ENCODE measurements at regions not wholly inside any gene's neighbourhood (a gene's known extent, or its start where the extent isn't known, plus 50 kb on each side); places are given as distances from the start of the nearest gene placed in this dataset.

DNA sequence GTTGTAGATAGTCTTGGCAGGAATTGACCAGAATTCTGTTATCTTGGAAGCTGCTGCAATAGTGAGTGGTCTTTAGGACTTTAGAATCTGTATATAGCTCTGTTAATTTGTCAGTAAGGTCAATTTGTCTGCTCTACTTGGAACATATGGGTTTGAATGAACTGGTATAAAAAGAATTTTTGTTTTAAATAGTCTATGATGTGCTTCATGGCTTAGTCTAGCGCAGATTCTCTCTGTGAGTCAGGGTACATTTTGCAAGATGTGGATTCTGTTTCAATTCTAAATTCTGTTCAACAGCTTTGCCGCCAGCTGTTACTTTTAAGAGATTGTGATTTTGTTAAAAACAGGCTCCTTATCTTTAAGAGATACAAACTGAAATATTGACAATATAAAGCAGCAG lies 135.9 kb upstream of the AGBL1 start:
- no peak for TF ChIP-seq POLR2A (IDR thresholded peaks at IDR 0.05; ENCODE audit: low read depth, low read length)
- TF ChIP-seq POLR2AphosphoS5 (IDR thresholded peaks at IDR 0.05; ENCODE audit: low read depth, low read length): no peak
- TF ChIP-seq TAF1 (IDR thresholded peaks at IDR 0.05; ENCODE audit: borderline replicate concordance, low read depth, low read length): no peak

Data from GM12892 (cell line).